Esophagus squamous epithelium (tissue), 5 donors: ENCODE measurements at regions not wholly inside any gene's neighbourhood (a gene's known extent, or its start where the extent isn't known, plus 50 kb on each side); places are given as distances from the start of the nearest gene placed in this dataset.
"Not testable (repeated sequence)": the region's sequence is repeated elsewhere in the genome, so short reads cannot be mapped to it uniquely, and the experiment has no call there.

Experiments
- DNase-seq: peaks from one replicate; lab custom pipeline; 2025; lab: John Stamatoyannopoulos, UW
- H3K27ac ChIP-seq, 4 donors: fragments of 200-600 bp; sonication (generic); one replicate each; pipeline ENCODE4 v1.5.1; 2016 to 2019; ENCODE audit warnings: mild to moderate bottlenecking in 1 of 4
- H3K27me3 ChIP-seq, 4 donors: fragments of 200-600 bp; sonication (generic); 1 replicate in 3 of 4; 2 replicates in 1 of 4; pipeline versions ENCODE4 v1.5.1 to v1.6.0; 2017 to 2021; ENCODE audit warnings: antibody characterized with exemption in 1 of 4
- H3K36me3 ChIP-seq, 3 donors: fragments of 200-600 bp; sonication (generic); one replicate each; pipeline ENCODE4 v1.5.1; 2016 to 2019
- H3K4me1 ChIP-seq, 3 donors: fragments of 200-600 bp; sonication (generic); one replicate each; pipeline ENCODE4 v1.5.1; 2017 to 2019
- H3K4me3 ChIP-seq, 4 donors: fragments of 200-600 bp; sonication (generic); 1 replicate in 3 of 4; 2 replicates in 1 of 4; pipeline ENCODE4 v1.5.1; 2016 to 2019; ENCODE audit warnings: mild to moderate bottlenecking in 2 of 4, moderate library complexity in 1 of 4
- H3K9me3 ChIP-seq, 3 donors: fragments of 200-600 bp; sonication (generic); one replicate each; pipeline ENCODE4 v1.5.1; 2016 to 2019
- CTCF ChIP-seq, 6 experiments: fragments of 450-650 bp in 4 of 6; fragments of 200-600 bp in 2 of 6; sonication (generic) in 2 of 6; IDR thresholded peaks; one replicate each; pipeline ENCODE4 v1.5.1; 2016 to 2019; ENCODE audit warnings: antibody characterized with exemption in 6 of 6, mild to moderate bottlenecking in 4 of 6, moderate library complexity in 4 of 6
- POLR2A ChIP-seq, 4 donors: fragments of 450-650 bp; IDR thresholded peaks; one replicate each; pipeline ENCODE4 v1.6.1; 2017; ENCODE audit warnings: antibody characterized with exemption in 4 of 4, mild to moderate bottlenecking in 4 of 4, moderate library complexity in 3 of 4
- WGBS, 2 donors: methylation state at CpG; one replicate each; pipeline ENCODE4 v1.1.5; 2018; 5-methylcytosine and 5-hydroxymethylcytosine counted together
- intact Hi-C: fragments of 100-400 bp; cut with DNase I; formaldehyde crosslinking; loops from one replicate; pipeline ENCODE4 v1.15.0; 2022
- donor health status: DM: yes; HTN: yes; CAD: no.

- peak overlapping the region in 3 of 4 donors; percentile 0 to 34 (median 5) for H3K4me3 ChIP-seq
- intact Hi-C loops: no loop called here
These were observed 115.1 kb upstream of the PCED1B start for GRCh38 chr12:46963977-46964971.

GRCh38 chr12:46965137-46965536 is 114.3 kb upstream of the PCED1B start:
- Histone ChIP-seq H3K27ac (peak overlapping the region in 3 of 4 donors; percentile 63 to 70 (median 65)), H3K4me1 (peaks cover 4 to 48% (median 15%) of the 10 kb centered on the region in 3 donors), H3K27me3 (no peaks in the 10 kb centered on the region), H3K36me3 (no peaks in the 10 kb centered on the region), H3K9me3 (no peaks in the 10 kb centered on the region), H3K4me3 (no peak overlapping the region)
- intact Hi-C loops: no loop called here
- DNase-seq: no peak
- 57 to 83% methylated on average over 2 of the region's 2 CpGs for WGBS, 2 donors
- TF ChIP-seq CTCF (IDR thresholded peaks at IDR 0.05) (no peak), POLR2A (IDR thresholded peaks at IDR 0.05) (no peak)

More at GRCh38 chr12:46963977-46964971, 115.1 kb upstream of the PCED1B start:
- no peak for DNase-seq
- H3K27ac ChIP-seq: peak overlapping the region; percentile 46 to 70 (median 64)
- TF ChIP-seq POLR2A (IDR thresholded peaks at IDR 0.05) (no peak), CTCF (IDR thresholded peaks at IDR 0.05) (no peak)
- no peaks in the 10 kb centered on the region for H3K9me3 ChIP-seq
- H3K36me3 ChIP-seq: no peaks in the 10 kb centered on the region
- H3K27me3 ChIP-seq: no peaks in the 10 kb centered on the region
- 14 to 15% methylated on average over 14 of the region's 14 CpGs for WGBS, 2 donors
- H3K4me1 ChIP-seq: peaks cover 4 to 57% (median 15%) of the 10 kb centered on the region in 3 donors

GRCh38 chr12:46965880-46966279 is 113.5 kb upstream of the PCED1B start:
- intact Hi-C loops: no loop called here
- no peak overlapping the region for H3K27ac ChIP-seq
- WGBS, 2 donors: 84 to 89% methylated on average over 4 of the region's 4 CpGs

GRCh38 chr12:46970636-46971035 is 108.8 kb upstream of the PCED1B start:
- H3K4me3 ChIP-seq: no peak overlapping the region
- no peak overlapping the region for H3K27ac ChIP-seq
- intact Hi-C loops: no loop called here
- no peaks in the 10 kb centered on the region for H3K9me3 ChIP-seq
- DNase-seq: no peak
- H3K4me1 ChIP-seq: peaks cover 0 to 4% (median under 1%) of the 10 kb centered on the region in 3 donors
- H3K27me3 ChIP-seq: no peaks in the 10 kb centered on the region
- 85 to 87% methylated on average over 5 of the region's 5 CpGs for WGBS, 2 donors
- H3K36me3 ChIP-seq: no peaks in the 10 kb centered on the region
- no peak for TF ChIP-seq CTCF (IDR thresholded peaks at IDR 0.05)
- TF ChIP-seq POLR2A (IDR thresholded peaks at IDR 0.05): no peak

More at GRCh38 chr12:46965880-46966279, 113.5 kb upstream of the PCED1B start:
- TF ChIP-seq POLR2A (IDR thresholded peaks at IDR 0.05) (no peak), CTCF (IDR thresholded peaks at IDR 0.05) (no peak)
- no peak for DNase-seq
- no peak overlapping the region for H3K4me3 ChIP-seq
- no peaks in the 10 kb centered on the region for H3K27me3 ChIP-seq
- H3K9me3 ChIP-seq: no peaks in the 10 kb centered on the region
- H3K36me3 ChIP-seq: no peaks in the 10 kb centered on the region
- peaks cover 4 to 42% (median 15%) of the 10 kb centered on the region in 3 donors for H3K4me1 ChIP-seq

DNA sequence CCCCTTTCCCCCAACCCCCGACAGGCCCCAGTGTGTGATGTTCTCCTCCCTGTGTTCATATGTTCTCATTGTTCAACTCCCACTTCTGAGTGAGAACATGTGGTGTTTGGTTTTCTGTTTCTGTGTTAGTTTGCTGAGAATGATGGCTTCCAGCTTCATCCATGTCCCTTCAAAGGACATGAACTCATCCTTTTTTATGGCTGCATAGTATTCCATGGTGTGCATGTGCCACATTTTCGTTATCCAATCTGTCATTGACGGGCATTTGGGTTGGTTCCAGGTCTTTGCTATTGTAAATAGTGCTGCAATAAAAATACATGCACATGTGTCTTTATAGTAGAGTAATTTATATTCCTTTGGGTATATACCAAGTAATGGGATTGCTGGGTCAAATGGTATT is 105.5 kb upstream of the PCED1B start:
- H3K9me3 ChIP-seq, DNase-seq, H3K27me3 ChIP-seq, H3K4me1 ChIP-seq, intact Hi-C loops, H3K4me3 ChIP-seq, H3K27ac ChIP-seq, H3K36me3 ChIP-seq: not testable (repeated sequence)
- 88 to 90% methylated on average over 2 to 3 of the region's 3 CpGs for WGBS, 2 donors
